HepG2 (cell line): ENCODE measurements at regions not wholly inside any gene's neighbourhood (a gene's known extent, or its start where the extent isn't known, plus 50 kb on each side); places are given as distances from the start of the nearest gene placed in this dataset.

Experiments
- ATAC-seq: fragments of 200-7000 bp; cut with Tn5 transposase; 3 replicates; pipeline ENCODE4 v1.9.1; 2020; ENCODE audit warnings: mild to moderate bottlenecking, moderate library complexity
- BruUV-seq: library from RNA; stranded (reverse); fragments of 400-500 nt; replicated peaks from 2 replicates; lab custom pipeline; 2021; lab: Mats Ljungman, UMichigan
- CTCF ChIA-PET: fragments of 300-600 bp; formaldehyde crosslinking; extraction: SDS; loops from one replicate; lab custom pipeline; 2021; ENCODE audit warnings: low total read pairs, inconsistent platforms, low intra/inter-chr PET ratio; lab: Yijun Ruan, JAX
- POLR2A ChIA-PET: fragments of 350-600 bp; sonication (Branson Sonifier 250); formaldehyde crosslinking; loops from one replicate; lab custom pipeline; 2020; ENCODE audit warnings: antibody characterized with exemption, inconsistent platforms; lab: Yijun Ruan, JAX
- DNase-seq: peaks from one replicate; pipeline ENCODE4 v3.0.0-alpha.2; 2015; ENCODE audit warnings: low spot score
- FAIRE-seq: peaks from 3 replicates; lab custom pipeline; 2011; peaks lifted over from hg19 to GRCh38; lab: Jason Lieb, UNC
- H2AFZ ChIP-seq: one replicate; pipeline ENCODE4 v1.6.1; 2011; ENCODE audit warnings: low read length, inconsistent platforms
- H3K27ac ChIP-seq: fragments of 300-600 bp; 3 replicates; pipeline ENCODE4 v1.8.0; 2011; ENCODE audit warnings: mixed run types, mild to moderate bottlenecking, mixed read lengths, low read length, inconsistent platforms; ENCODE audit not compliant: insufficient read depth; ENCODE audit errors: extremely low read length
- H3K27me3 ChIP-seq, 2 experiments: fragments of 200-600 bp in 1 of 2; 2 replicates in 1 of 2; 3 replicates in 1 of 2; pipeline versions ENCODE4 v1.6.0 to v1.8.0; 2011; ENCODE audit warnings: low read length in 2 of 2, mild to moderate bottlenecking in 2 of 2, moderate library complexity in 2 of 2, inconsistent platforms in 1 of 2; ENCODE audit not compliant: insufficient read depth in 2 of 2, control insufficient read depth in 1 of 2
- H3K36me3 ChIP-seq, 2 experiments: fragments of 200-600 bp in 1 of 2; replicated peaks in 1 of 2; 2 replicates in 1 of 2; 3 replicates in 1 of 2; pipeline versions ENCODE4 v1.5.1 to v1.8.0; 2011; ENCODE audit warnings: low read length in 2 of 2, inconsistent platforms in 1 of 2; ENCODE audit not compliant: insufficient read depth in 2 of 2, control insufficient read depth in 1 of 2
- H3K4me1 ChIP-seq: 2 replicates; pipeline ENCODE4 v1.5.1; 2012; ENCODE audit warnings: low read length, inconsistent platforms; ENCODE audit not compliant: insufficient read depth
- H3K4me2 ChIP-seq: 2 replicates; pipeline ENCODE4 v1.6.0; 2011; ENCODE audit warnings: low read depth, low read length, inconsistent platforms
- H3K4me3 ChIP-seq, 3 experiments: fragments of 200-600 bp in 1 of 3; sonication (generic), shearing (Covaris generic) in 1 of 3; replicated peaks in 1 of 3; 2 replicates each; pipeline ENCODE4 v1.5.1; 2011 to 2016; ENCODE audit warnings: low read length in 3 of 3, inconsistent platforms in 2 of 3, low read depth in 2 of 3, mild to moderate bottlenecking in 2 of 3, control low read depth in 1 of 3, mixed read lengths in 1 of 3; ENCODE audit not compliant: insufficient read depth in 1 of 3
- H3K79me2 ChIP-seq: one replicate; pipeline ENCODE4 v1.6.1; 2011; ENCODE audit warnings: low read length, inconsistent platforms; ENCODE audit not compliant: insufficient read depth
- H3K9ac ChIP-seq: 2 replicates; pipeline ENCODE4 v1.6.0; 2011; ENCODE audit warnings: mild to moderate bottlenecking, low read depth, low read length, inconsistent platforms; ENCODE audit not compliant: insufficient read depth
- H3K9me3 ChIP-seq: 2 replicates; pipeline ENCODE4 v1.5.1; 2012; ENCODE audit warnings: mild to moderate bottlenecking, low read length
- H4K20me1 ChIP-seq: 2 replicates; pipeline ENCODE4 v1.6.0; 2011; ENCODE audit warnings: inconsistent platforms, mild to moderate bottlenecking, low read length, moderate library complexity; ENCODE audit not compliant: insufficient read depth
- CC2D1A ChIP-seq: sonication (generic); formaldehyde crosslinking; IDR thresholded peaks from 2 replicates; pipeline ENCODE4 v1.8.1; 2023; ENCODE audit warnings: mild to moderate bottlenecking, missing genetic modification reagents
- ETV6 ChIP-seq: sonication (generic); formaldehyde crosslinking; conservative IDR thresholded peaks from 2 replicates; pipeline ENCODE4 v1.4.0; 2020; ENCODE audit warnings: missing genetic modification reagents
- HOXA3 ChIP-seq: sonication (generic); formaldehyde crosslinking; IDR thresholded peaks from 2 replicates; pipeline ENCODE4 v1.5.0; 2020; ENCODE audit warnings: missing genetic modification reagents
- IKZF5 ChIP-seq: IDR thresholded peaks from 2 replicates; pipeline ENCODE4 v1.6.1; 2018; ENCODE audit warnings: missing genetic modification reagents, mild to moderate bottlenecking, missing compliant biosample characterization
- MAFF ChIP-seq: IDR thresholded peaks from 2 replicates; pipeline ENCODE4 v1.6.1; 2011; ENCODE audit warnings: low read depth, low read length, improper control_type of control experiment
- MAFK ChIP-seq, 2 experiments: IDR thresholded peaks in 1 of 2; conservative IDR thresholded peaks in 1 of 2; 2 replicates each; pipeline ENCODE4 v1.6.1; 2011; ENCODE audit warnings: improper control_type of control experiment in 2 of 2, low read length in 2 of 2
- MTA3 ChIP-seq: sonication (generic); formaldehyde crosslinking; IDR thresholded peaks from 2 replicates; pipeline ENCODE4 v1.4.0; 2020; ENCODE audit warnings: missing genetic modification reagents
- NPAS2 ChIP-seq: sonication (generic); formaldehyde crosslinking; IDR thresholded peaks from 2 replicates; pipeline ENCODE4 v1.8.0; 2022; ENCODE audit warnings: mild to moderate bottlenecking, missing genetic modification reagents, borderline replicate concordance
- POLR2A ChIP-seq, 2 experiments: IDR thresholded peaks; 2 replicates each; pipeline ENCODE4 v1.6.1; 2011; ENCODE audit warnings: low read depth in 2 of 2, low read length in 2 of 2, mild to moderate bottlenecking in 1 of 2, moderate library complexity in 1 of 2; ENCODE audit not compliant: insufficient read depth in 1 of 2
- RELA ChIP-seq: sonication (generic); formaldehyde crosslinking; IDR thresholded peaks from 2 replicates; pipeline ENCODE4 v1.4.0; 2020; ENCODE audit warnings: missing genetic modification reagents
- ZKSCAN1 ChIP-seq: fragments of 150-350 bp; IDR thresholded peaks from 2 replicates; pipeline ENCODE4 v1.6.1; 2014; ENCODE audit warnings: low read length
- ZNF629 ChIP-seq: sonication (generic); formaldehyde crosslinking; conservative IDR thresholded peaks from 2 replicates; pipeline ENCODE4 v1.5.0; 2020; ENCODE audit warnings: missing genetic modification reagents
- ZNF777 ChIP-seq: sonication (generic); formaldehyde crosslinking; IDR thresholded peaks from 2 replicates; pipeline ENCODE4 v1.4.0; 2020; ENCODE audit warnings: missing genetic modification reagents
- WGBS: methylation state at CpG from one replicate; pipeline ENCODE4 v1.1.6; 2017; ENCODE audit warnings: low lambda C conversion rate; 5-methylcytosine and 5-hydroxymethylcytosine counted together
- in situ Hi-C: cut with HindIII; loops from 2 replicates; pipeline ENCODE4 v1.10.0; 2017; ENCODE audit warnings: low pct_unique_long_range_greater_than_20kb; ENCODE audit not compliant: extremely low pct_ligation_motif_present
- intact Hi-C: fragments of 100-400 bp; cut with micrococcal nuclease; formaldehyde crosslinking; loops from one replicate; pipeline ENCODE4 v1.10.0; 2022; ENCODE audit not compliant: unreplicated experiment
- TF ChIP-seq, protein P1 (sequence below): sonication (generic); formaldehyde crosslinking; IDR thresholded peaks from 2 replicates; pipeline ENCODE4 v1.4.0; 2020; ENCODE audit warnings: low read depth, mild to moderate bottlenecking, missing genetic modification reagents

DNA sequence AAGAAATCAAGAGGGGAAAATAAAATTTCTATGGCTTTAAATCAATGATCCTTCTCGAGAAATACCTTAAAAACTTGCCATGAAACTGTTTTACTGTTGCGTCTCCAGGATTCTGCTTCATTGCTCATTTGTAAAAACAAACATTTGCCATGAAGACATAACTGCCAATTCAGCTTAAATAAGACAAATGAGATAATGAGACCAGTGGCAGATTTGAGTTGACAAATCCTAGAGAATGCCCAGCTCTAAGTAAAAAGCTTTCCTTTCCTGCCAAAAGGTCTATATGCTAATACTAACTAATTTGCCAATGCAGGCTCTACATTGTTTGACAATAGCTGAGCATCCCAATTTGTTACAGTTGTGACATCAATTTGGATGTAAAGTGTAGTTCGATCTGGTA is 400.5 kb upstream of the PCDH9 start:
- ChIA-PET CTCF (no interaction called here), POLR2A (no interaction called here)
- TF ChIP-seq MAFF (peak; percentile 40; the same call in 1 of the 2 replicates), CC2D1A (CRISPR knock-in tag) (no peak), POLR2A (IDR thresholded peaks at IDR 0.05; ENCODE audit: insufficient read depth in 1 of 2, low read depth in 2 of 2, low read length in 2 of 2) (no peak), MAFK (conservative IDR thresholded peaks at IDR 0.05 in 1 of 2, IDR thresholded peaks at IDR 0.05 in 1 of 2; ENCODE audit: low read length in 2 of 2) (peak in 1 of 2 experiments; percentile 63; a peak in 2 of 4 replicates)
- TF ChIP-seq, protein P1, sequence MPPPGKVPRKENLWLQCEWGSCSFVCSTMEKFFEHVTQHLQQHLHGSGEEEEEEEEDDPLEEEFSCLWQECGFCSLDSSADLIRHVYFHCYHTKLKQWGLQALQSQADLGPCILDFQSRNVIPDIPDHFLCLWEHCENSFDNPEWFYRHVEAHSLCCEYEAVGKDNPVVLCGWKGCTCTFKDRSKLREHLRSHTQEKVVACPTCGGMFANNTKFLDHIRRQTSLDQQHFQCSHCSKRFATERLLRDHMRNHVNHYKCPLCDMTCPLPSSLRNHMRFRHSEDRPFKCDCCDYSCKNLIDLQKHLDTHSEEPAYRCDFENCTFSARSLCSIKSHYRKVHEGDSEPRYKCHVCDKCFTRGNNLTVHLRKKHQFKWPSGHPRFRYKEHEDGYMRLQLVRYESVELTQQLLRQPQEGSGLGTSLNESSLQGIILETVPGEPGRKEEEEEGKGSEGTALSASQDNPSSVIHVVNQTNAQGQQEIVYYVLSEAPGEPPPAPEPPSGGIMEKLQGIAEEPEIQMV = no peak
- in situ Hi-C loops (no loop called here), intact Hi-C loops (no loop called here)
- H3K27me3 ChIP-seq = no peaks in the 10 kb centered on the region
- H3K27ac ChIP-seq = no peak overlapping the region
- H3K36me3 ChIP-seq = no peaks in the 10 kb centered on the region
- WGBS = 21% methylated on average over 3 of the region's 3 CpGs
- no peaks in the 10 kb centered on the region for H3K79me2 ChIP-seq
- no peak overlapping the region for H2AFZ ChIP-seq
- no peaks in the 10 kb centered on the region for H4K20me1 ChIP-seq
- DNase-seq (no peak), FAIRE-seq (no peak), ATAC-seq (no peak)
- BruUV-seq = no TSS peak
- no peak overlapping the region for H3K9ac ChIP-seq
- H3K4me3 ChIP-seq = no peak overlapping the region
- H3K9me3 ChIP-seq = no peaks in the 10 kb centered on the region
- no peak overlapping the region for H3K4me2 ChIP-seq
- H3K4me1 ChIP-seq = no peaks in the 10 kb centered on the region

DNA sequence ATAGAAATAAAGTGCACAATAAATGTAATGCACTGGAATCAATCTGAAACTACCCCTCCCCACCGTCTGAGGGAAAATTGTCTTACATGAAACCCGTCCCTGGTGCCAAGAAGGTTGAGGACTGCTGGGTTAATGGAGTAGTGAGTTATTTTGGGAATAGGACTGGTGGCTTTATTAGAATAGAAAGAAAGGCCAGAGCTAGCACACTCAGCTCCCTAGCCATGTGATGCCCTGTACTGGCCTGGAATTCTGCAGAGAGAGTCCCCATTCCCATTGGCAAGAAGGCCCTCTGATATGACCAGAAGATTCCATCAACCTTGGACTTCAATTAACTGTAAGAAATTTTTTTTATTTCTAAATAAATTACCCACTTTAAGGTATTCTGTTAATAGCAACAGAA is 393.5 kb upstream of the PCDH9 start:
- BruUV-seq = no TSS peak
- POLR2A ChIA-PET = no interaction called here

More for the DNA sequence above, 393.5 kb upstream of the PCDH9 start:
- Histone ChIP-seq H3K27ac (no peak overlapping the region), H3K9me3 (no peaks in the 10 kb centered on the region), H2AFZ (no peak overlapping the region), H3K4me3 (no peak overlapping the region), H3K79me2 (no peaks in the 10 kb centered on the region), H4K20me1 (no peaks in the 10 kb centered on the region), H3K27me3 (no peaks in the 10 kb centered on the region; a peak in 1 of 5 replicates), H3K4me1 (no peaks in the 10 kb centered on the region), H3K4me2 (no peak overlapping the region), H3K9ac (no peak overlapping the region), H3K36me3 (no peaks in the 10 kb centered on the region)
- TF ChIP-seq MTA3 = no peak
- TF ChIP-seq RELA (CRISPR knock-in tag) = no peak
- TF ChIP-seq ETV6 (CRISPR knock-in tag) = no peak
- TF ChIP-seq HOXA3 (CRISPR knock-in tag) = no peak
- no peak for TF ChIP-seq ZNF629
- TF ChIP-seq NPAS2 = no peak
- no peak for TF ChIP-seq IKZF5 (CRISPR knock-in tag)
- no peak for TF ChIP-seq ZNF777
- TF ChIP-seq ZKSCAN1 = no peak
- CTCF ChIA-PET = no interaction called here
- 3% methylated on average over 2 of the region's 2 CpGs for WGBS
- ATAC-seq = no peak
- DNase-seq = no peak
- in situ Hi-C loops = no loop called here
- no peak for FAIRE-seq
- intact Hi-C loops = no loop called here
